ENCODE measurements at regions not wholly inside any gene's neighbourhood (a gene's known extent, or its start where the extent isn't known, plus 50 kb on each side); places are given as distances from the start of the nearest gene placed in this dataset.
"Not testable (repeated sequence)": the region's sequence is repeated elsewhere in the genome, so short reads cannot be mapped to it uniquely, and the experiment has no call there.

DNA sequence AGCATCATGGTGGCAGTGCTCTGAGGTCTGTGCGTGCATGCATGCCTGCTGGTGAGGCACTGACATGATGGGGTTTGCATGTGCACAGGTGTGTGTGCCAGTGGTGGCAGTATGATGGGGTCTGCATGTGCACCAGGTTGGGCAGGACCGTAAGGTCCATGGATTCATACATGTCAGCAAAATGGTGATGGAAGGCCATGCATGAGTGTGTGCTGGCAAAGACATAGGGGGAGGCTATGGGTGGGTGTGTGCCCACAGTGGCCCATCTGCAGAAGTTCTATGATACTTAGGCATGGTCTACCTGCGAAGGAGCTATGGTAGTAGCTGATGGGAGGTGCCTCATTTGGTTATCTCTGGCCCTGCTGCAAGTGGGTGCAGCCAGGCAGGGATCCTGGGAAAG, 348.0 kb upstream of the TARS1 start:
- H3K27me3 ChIP-seq: no peaks in the 10 kb centered on the region
- H3K9me3 ChIP-seq: no peaks in the 10 kb centered on the region
- ATAC-seq: no peak
- TF ChIP-seq, protein P1, sequence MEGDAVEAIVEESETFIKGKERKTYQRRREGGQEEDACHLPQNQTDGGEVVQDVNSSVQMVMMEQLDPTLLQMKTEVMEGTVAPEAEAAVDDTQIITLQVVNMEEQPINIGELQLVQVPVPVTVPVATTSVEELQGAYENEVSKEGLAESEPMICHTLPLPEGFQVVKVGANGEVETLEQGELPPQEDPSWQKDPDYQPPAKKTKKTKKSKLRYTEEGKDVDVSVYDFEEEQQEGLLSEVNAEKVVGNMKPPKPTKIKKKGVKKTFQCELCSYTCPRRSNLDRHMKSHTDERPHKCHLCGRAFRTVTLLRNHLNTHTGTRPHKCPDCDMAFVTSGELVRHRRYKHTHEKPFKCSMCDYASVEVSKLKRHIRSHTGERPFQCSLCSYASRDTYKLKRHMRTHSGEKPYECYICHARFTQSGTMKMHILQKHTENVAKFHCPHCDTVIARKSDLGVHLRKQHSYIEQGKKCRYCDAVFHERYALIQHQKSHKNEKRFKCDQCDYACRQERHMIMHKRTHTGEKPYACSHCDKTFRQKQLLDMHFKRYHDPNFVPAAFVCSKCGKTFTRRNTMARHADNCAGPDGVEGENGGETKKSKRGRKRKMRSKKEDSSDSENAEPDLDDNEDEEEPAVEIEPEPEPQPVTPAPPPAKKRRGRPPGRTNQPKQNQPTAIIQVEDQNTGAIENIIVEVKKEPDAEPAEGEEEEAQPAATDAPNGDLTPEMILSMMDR (IDR thresholded peaks at IDR 0.05 in 4 of 5, conservative IDR thresholded peaks at IDR 0.05 in 1 of 5): no peak
- TF ChIP-seq POLR2A (IDR thresholded peaks at IDR 0.05): no peak
- DNase-seq: no peak
- no peak overlapping the region for H3K27ac ChIP-seq
- H3K36me3 ChIP-seq: no peaks in the 10 kb centered on the region
- no peaks in the 10 kb centered on the region for H3K4me1 ChIP-seq
- intact Hi-C loops (cut with DNase I; ENCODE audit: low total_unique reads) (no loop called here), in situ Hi-C loops (cut with MboI; ENCODE audit: low sequenced_read_pairs in 4 of 4) (no loop called here)
- no peak overlapping the region for H3K4me3 ChIP-seq

DNA sequence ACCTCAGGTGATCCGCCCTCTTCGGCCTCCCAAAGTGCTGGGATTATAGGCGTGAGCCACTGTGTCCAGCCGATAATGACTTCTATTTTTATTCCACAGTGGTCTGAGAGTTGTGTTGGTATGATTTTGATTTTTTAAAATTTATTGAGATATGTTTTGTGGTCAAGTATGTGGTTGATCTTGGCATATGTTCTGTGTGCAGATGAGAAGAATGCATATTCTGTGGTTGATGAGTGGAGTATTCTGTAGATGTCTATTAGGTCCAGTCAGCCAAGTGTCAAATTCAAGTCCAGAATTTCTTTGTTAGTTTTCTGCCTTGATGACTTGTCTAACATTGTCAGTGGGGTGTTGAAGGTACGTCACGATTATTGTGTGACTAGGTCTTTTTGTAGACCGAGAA, 338.2 kb upstream of the TARS1 start:
- Histone ChIP-seq H3K36me3 (no peaks in the 10 kb centered on the region), H3K27me3 (no peaks in the 10 kb centered on the region), H3K4me1 (no peaks in the 10 kb centered on the region), H3K27ac (no peak overlapping the region), H3K4me3 (no peak overlapping the region), H3K9me3 (no peaks in the 10 kb centered on the region)
- no peak for TF ChIP-seq POLR2A (IDR thresholded peaks at IDR 0.05)
- TF ChIP-seq, protein P1 (IDR thresholded peaks at IDR 0.05 in 4 of 5, conservative IDR thresholded peaks at IDR 0.05 in 1 of 5): no peak
- intact Hi-C loops (cut with DNase I; ENCODE audit: low total_unique reads) (no loop called here), in situ Hi-C loops (cut with MboI; ENCODE audit: low sequenced_read_pairs in 4 of 4) (no loop called here)
- ATAC-seq (no peak), DNase-seq (no peak)

DNA sequence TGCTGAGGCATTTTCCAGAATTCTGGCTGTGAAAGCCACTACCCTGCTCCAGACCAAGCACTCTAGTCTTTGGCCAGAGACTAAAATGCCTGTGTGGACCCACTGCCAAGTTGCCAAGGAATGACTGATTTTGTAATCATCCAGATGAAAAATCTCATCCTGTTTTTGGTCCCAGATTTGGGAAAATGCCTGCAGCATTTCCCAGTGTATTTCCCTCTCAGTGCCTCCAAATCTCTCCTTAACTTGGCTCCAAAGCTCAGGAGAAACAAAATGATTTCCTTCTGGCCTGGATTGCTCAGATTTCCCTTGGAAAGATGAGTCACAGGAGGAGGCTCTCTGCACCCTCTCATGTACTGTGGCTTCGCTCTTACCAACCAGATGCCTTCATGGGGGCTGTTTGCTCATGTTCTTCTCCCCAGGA, 335.2 kb upstream of the TARS1 start:
- H3K27me3 ChIP-seq: no peaks in the 10 kb centered on the region
- TF ChIP-seq POLR2A (IDR thresholded peaks at IDR 0.05): no peak
- TF ChIP-seq, protein P1 (IDR thresholded peaks at IDR 0.05 in 4 of 5, conservative IDR thresholded peaks at IDR 0.05 in 1 of 5): no peak
- H3K36me3 ChIP-seq: no peaks in the 10 kb centered on the region
- no peak overlapping the region for H3K27ac ChIP-seq
- intact Hi-C loops (cut with DNase I; ENCODE audit: low total_unique reads): no loop called here
- no peak overlapping the region for H3K4me3 ChIP-seq
- H3K9me3 ChIP-seq: no peaks in the 10 kb centered on the region
- DNase-seq: peak in 1 of 2 donors; percentile 15
- ATAC-seq: peak in 1 of 2 donors; percentile 56
- in situ Hi-C loops (cut with MboI; ENCODE audit: low sequenced_read_pairs in 4 of 4): no loop called here
- H3K4me1 ChIP-seq: no peaks in the 10 kb centered on the region

DNA sequence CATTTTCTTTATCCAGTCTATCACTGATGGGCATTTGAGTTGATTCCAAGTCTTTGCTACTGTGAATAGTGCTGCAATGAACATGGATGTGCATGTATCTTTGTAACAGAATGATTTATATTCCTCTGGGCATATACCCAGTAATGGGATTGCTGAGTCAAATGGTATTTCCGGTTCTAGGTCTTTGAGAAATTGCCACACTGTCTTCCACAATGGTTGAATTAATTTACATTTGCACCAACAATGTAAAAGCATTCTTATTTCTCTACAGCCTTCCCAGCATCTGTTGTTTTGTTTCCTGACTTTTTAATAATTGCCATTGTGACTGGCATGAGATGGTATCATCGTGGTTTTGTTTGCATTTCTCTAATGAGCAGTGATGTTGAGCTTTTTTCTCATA, 330.3 kb upstream of the TARS1 start:
- H3K4me3 ChIP-seq; ATAC-seq; in situ Hi-C loops (cut with MboI; ENCODE audit: low sequenced_read_pairs in 4 of 4); DNase-seq; intact Hi-C loops (cut with DNase I; ENCODE audit: low total_unique reads); H3K4me1 ChIP-seq; H3K36me3 ChIP-seq; H3K27ac ChIP-seq; H3K27me3 ChIP-seq; H3K9me3 ChIP-seq: not testable (repeated sequence)

DNA sequence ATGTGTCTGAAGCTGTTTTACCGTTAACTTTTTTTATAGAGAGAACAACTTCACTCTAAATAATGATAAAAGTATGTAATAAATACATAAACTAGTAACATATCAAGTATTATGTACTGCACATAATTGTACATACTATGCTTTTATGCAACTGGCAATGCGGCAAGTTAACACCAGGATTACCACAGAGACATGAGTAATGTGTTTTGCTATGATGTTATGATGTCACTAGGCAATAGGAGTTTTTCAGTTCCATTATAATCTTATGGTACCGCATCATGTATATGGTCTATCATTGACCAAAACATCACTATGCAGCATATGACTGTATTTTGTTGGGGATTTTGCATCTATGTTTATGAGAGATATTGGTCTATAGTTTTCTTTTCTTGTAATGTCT, 326.4 kb upstream of the TARS1 start:
- intact Hi-C loops (cut with DNase I; ENCODE audit: low total_unique reads): no loop called here
- no peaks in the 10 kb centered on the region for H3K27me3 ChIP-seq
- ATAC-seq (no peak), DNase-seq (no peak)
- TF ChIP-seq, protein P1 (IDR thresholded peaks at IDR 0.05 in 4 of 5, conservative IDR thresholded peaks at IDR 0.05 in 1 of 5): no peak
- TF ChIP-seq POLR2A (IDR thresholded peaks at IDR 0.05): no peak
- H3K4me1 ChIP-seq: no peaks in the 10 kb centered on the region
- H3K36me3 ChIP-seq: no peaks in the 10 kb centered on the region
- H3K9me3 ChIP-seq: no peaks in the 10 kb centered on the region
- H3K4me3 ChIP-seq: no peak overlapping the region
- H3K27ac ChIP-seq: no peak overlapping the region
- in situ Hi-C loops (cut with MboI; ENCODE audit: low sequenced_read_pairs in 4 of 4): no loop called here
